ENCODE measurements at regions not wholly inside any gene's neighbourhood (a gene's known extent, or its start where the extent isn't known, plus 50 kb on each side); places are given as distances from the start of the nearest gene placed in this dataset.

DNA sequence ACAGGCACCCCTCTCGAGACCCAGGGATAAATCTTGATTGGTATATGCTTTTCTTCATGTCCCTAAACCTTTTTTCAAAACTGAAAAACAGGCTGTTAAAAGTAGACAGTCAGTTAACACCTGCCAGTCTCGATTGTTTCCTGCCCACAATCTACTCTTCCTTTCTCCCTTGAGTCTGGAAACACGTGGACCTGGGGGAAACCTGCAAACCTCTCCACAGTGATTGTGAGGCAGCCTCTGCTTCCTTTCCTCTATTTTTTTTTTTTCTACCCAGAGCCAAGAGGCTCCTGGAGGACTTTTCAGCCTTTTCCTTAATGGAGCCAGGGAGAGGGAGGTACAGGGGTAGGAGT lies 69.4 kb upstream of the CLMP start:
- WGBS = 61% methylated on average over 3 of the region's 3 CpGs
- Histone ChIP-seq H3K4me3 (no peak overlapping the region), H3K36me3 (no peaks in the 10 kb centered on the region), H3K27me3 (peaks cover 0 to 10% (median 0%) of the 10 kb centered on the region in 4 donors), H3K9me3 (no peaks in the 10 kb centered on the region), H3K27ac (replicated peaks in 1 of 4) (no peak overlapping the region), H3K4me1 (peaks cover 10 to 15% (median 12%) of the 10 kb centered on the region in 4 donors)
- no peak for TF ChIP-seq POLR2A (IDR thresholded peaks at IDR 0.05; ENCODE audit: low read depth)
- no peak for TF ChIP-seq CTCF (IDR thresholded peaks at IDR 0.05)
- no peak for TF ChIP-seq EP300 (IDR thresholded peaks at IDR 0.05)
- no peak for TF ChIP-seq POLR2AphosphoS5 (IDR thresholded peaks at IDR 0.05)
- DNase-seq (ENCODE audit: extremely low spot score) = no peak
- intact Hi-C loops (cut with DNase I) = loop anchor here (10.0 kb wide), 1 partner anchor 400 kb away; no protein-coding TSS in a partner anchor

GRCh38 chr11:123261345-123262106 lies 66.5 kb upstream of the CLMP start:
- no peak for DNase-seq (ENCODE audit: extremely low spot score)
- no peak for TF ChIP-seq POLR2A (IDR thresholded peaks at IDR 0.05; ENCODE audit: low read depth)
- peak; percentile 86 to 97 (median 92) for TF ChIP-seq CTCF (IDR thresholded peaks at IDR 0.05)
- TF ChIP-seq POLR2AphosphoS5 (IDR thresholded peaks at IDR 0.05) = peak in 1 of 2 donors; percentile 39
- intact Hi-C loops (cut with DNase I) = loop anchor here (10.0 kb wide), 1 partner anchor 397 kb away; no protein-coding TSS in a partner anchor
- H3K4me3 ChIP-seq = peak overlapping the region; percentile 33 to 41 (median 36)
- WGBS = 22% methylated on average over 15 of the region's 25 CpGs
- H3K27ac ChIP-seq (replicated peaks in 1 of 4) = peak overlapping the region in 2 of 4 donors; percentile 13 to 47
- H3K9me3 ChIP-seq = no peaks in the 10 kb centered on the region
- H3K4me1 ChIP-seq = peaks cover 10 to 15% (median 12%) of the 10 kb centered on the region in 4 donors
- peaks cover 0 to 6% (median 0%) of the 10 kb centered on the region in 4 donors for H3K27me3 ChIP-seq
- H3K36me3 ChIP-seq = no peaks in the 10 kb centered on the region

DNA sequence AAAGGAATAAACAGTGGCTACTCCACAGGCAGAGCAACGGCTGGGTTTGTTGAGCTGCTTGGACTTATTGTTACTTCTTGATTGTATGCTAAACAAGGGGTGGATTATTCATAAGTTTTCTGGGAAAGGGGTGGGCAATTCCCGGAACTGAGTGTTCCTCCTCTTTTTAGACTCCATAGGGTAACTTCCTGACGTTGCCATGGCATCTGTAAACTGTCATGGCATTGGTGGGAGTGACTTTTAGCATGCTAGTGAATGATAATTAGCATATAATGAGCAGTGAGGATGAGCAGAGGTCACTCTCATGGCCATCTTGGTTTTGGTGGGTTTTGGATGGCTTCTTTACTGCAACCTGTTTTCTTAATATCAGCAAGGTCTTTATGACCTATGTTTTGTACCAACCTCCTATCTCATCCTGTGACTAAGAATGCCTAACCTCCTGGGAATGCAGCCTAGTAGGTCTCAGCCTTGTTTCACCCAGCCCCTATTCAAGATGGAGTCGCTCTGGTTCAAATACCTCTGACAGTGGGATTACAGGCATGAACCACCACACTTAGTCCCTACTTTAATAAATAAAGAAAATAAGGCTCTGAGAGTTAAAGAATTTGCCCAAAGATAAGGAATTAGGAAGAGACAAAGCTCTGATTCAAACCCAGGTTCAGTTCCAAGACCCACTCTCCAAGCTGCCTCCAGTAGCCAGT lies 65.6 kb upstream of the CLMP start:
- TF ChIP-seq CTCF (IDR thresholded peaks at IDR 0.05) (no peak), POLR2A (IDR thresholded peaks at IDR 0.05; ENCODE audit: low read depth) (no peak), POLR2AphosphoS5 (IDR thresholded peaks at IDR 0.05) (no peak), EP300 (IDR thresholded peaks at IDR 0.05) (no peak)
- no peak overlapping the region for H3K27ac ChIP-seq (replicated peaks in 1 of 4)
- intact Hi-C loops (cut with DNase I) = loop anchor here (10.0 kb wide), 1 partner anchor 396 kb away; no protein-coding TSS in a partner anchor

GRCh38 chr11:123258877-123259276 lies 63.8 kb upstream of the CLMP start:
- Histone ChIP-seq H3K9me3 (no peaks in the 10 kb centered on the region), H3K27me3 (peaks cover 0 to 6% (median 0%) of the 10 kb centered on the region in 4 donors), H3K4me3 (no peak overlapping the region), H3K4me1 (peaks cover 10 to 17% (median 12%) of the 10 kb centered on the region in 4 donors), H3K27ac (replicated peaks in 1 of 4) (no peak overlapping the region), H3K36me3 (no peaks in the 10 kb centered on the region)
- DNase-seq (ENCODE audit: extremely low spot score) = no peak
- TF ChIP-seq POLR2A (IDR thresholded peaks at IDR 0.05; ENCODE audit: low read depth) (no peak), CTCF (IDR thresholded peaks at IDR 0.05) (no peak), POLR2AphosphoS5 (IDR thresholded peaks at IDR 0.05) (no peak), EP300 (IDR thresholded peaks at IDR 0.05) (no peak)
- intact Hi-C loops (cut with DNase I) = no loop called here
- WGBS = 61% methylated on average over 2 of the region's 2 CpGs

More for the DNA sequence above, 65.6 kb upstream of the CLMP start:
- peak overlapping the region in 1 of 4 donors; percentile 33 for H3K4me3 ChIP-seq
- peaks cover 10 to 15% (median 12%) of the 10 kb centered on the region in 4 donors for H3K4me1 ChIP-seq
- no peaks in the 10 kb centered on the region for H3K36me3 ChIP-seq
- H3K9me3 ChIP-seq = no peaks in the 10 kb centered on the region
- no peak for DNase-seq (ENCODE audit: extremely low spot score)
- peaks cover 0 to 6% (median 0%) of the 10 kb centered on the region in 4 donors for H3K27me3 ChIP-seq
- 83% methylated on average over 4 of the region's 4 CpGs for WGBS

Data from esophagus muscularis mucosa (tissue), 4 donors.